ENCODE measurements at regions not wholly inside any gene's neighbourhood (a gene's known extent, or its start where the extent isn't known, plus 50 kb on each side); places are given as distances from the start of the nearest gene placed in this dataset.

DNA sequence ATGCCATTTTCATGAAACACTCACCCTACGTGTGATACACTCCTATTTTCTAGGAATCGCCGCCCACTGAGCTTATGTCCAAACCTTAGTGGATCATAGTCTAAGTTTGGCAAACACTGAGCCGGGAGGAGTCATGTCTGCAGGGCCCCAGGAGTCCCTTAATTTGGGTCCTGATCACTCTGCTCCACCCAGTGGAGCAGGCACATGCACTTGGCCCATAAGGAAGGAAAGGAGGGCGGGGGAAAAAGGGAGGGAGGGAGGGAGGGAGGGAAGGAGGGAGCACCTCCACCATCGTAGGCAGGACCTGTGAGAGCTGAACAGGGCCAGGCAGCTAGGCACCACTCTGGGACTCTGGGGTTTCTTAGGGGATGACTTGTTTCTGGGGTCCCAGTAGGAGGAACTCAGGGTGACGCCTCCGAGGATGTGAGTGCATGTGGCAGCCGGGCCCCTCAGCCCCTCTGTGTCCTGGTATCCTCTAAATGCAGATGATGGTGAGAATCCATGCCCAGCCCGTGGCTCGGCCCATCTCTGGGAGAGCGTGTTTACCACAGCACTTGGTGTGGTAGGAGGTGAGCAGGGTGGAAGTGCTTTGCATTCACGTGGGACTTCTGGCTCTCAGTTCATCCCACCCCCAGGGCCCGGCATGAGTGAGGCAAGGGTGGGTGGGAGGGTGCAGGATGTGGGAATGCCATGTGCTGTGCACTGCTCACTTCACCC lies 109.4 kb downstream of the KLF13 start:
- Histone ChIP-seq H3K9me3 (ENCODE audit: insufficient read depth, low read depth, low read length) (no peaks in the 10 kb centered on the region), H3K9ac (ENCODE audit: low read length) (peak overlapping the region; percentile 74), H3K27me3 (ENCODE audit: insufficient read depth, low read length) (no peaks in the 10 kb centered on the region), H2AFZ (ENCODE audit: low read depth, low read length) (no peak overlapping the region), H4K20me1 (ENCODE audit: insufficient read depth, low read length) (no peaks in the 10 kb centered on the region), H3K4me3 (ENCODE audit: insufficient read depth, low read depth, low read length) (no peak overlapping the region), H3K4me1 (ENCODE audit: insufficient read depth, low read length) (peaks cover 27% of the 10 kb centered on the region), H3K4me2 (ENCODE audit: low read length) (peak overlapping the region; percentile 86), H3K27ac (ENCODE audit: low read depth, low read length) (peak overlapping the region; percentile 89), H3K79me2 (ENCODE audit: insufficient read depth, low read length) (no peaks in the 10 kb centered on the region), H3K36me3 (ENCODE audit: insufficient read depth, low read length) (no peaks in the 10 kb centered on the region)
- TF ChIP-seq, protein P1, sequence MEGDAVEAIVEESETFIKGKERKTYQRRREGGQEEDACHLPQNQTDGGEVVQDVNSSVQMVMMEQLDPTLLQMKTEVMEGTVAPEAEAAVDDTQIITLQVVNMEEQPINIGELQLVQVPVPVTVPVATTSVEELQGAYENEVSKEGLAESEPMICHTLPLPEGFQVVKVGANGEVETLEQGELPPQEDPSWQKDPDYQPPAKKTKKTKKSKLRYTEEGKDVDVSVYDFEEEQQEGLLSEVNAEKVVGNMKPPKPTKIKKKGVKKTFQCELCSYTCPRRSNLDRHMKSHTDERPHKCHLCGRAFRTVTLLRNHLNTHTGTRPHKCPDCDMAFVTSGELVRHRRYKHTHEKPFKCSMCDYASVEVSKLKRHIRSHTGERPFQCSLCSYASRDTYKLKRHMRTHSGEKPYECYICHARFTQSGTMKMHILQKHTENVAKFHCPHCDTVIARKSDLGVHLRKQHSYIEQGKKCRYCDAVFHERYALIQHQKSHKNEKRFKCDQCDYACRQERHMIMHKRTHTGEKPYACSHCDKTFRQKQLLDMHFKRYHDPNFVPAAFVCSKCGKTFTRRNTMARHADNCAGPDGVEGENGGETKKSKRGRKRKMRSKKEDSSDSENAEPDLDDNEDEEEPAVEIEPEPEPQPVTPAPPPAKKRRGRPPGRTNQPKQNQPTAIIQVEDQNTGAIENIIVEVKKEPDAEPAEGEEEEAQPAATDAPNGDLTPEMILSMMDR (IDR thresholded peaks at IDR 0.05; ENCODE audit: insufficient read depth, low read depth, low read length) = no peak
- no peak for TF ChIP-seq EZH2 (IDR thresholded peaks at IDR 0.05; ENCODE audit: insufficient read depth, low read length)
- FAIRE-seq = no peak
- Mint-ChIP-seq H3K27ac (ENCODE audit: unreplicated experiment) (peak overlapping the region; percentile 23), H3K4me3 (ENCODE audit: unreplicated experiment) (no peak overlapping the region), H3K4me1 (ENCODE audit: low read depth, unreplicated experiment) (peaks cover 14% of the 10 kb centered on the region), H3K27me3 (ENCODE audit: low read depth, unreplicated experiment) (peaks cover 27% of the 10 kb centered on the region), H3K36me3 (ENCODE audit: low read depth, unreplicated experiment) (no peaks in the 10 kb centered on the region), H3K9me3 (ENCODE audit: unreplicated experiment) (no peaks in the 10 kb centered on the region)
- DNase-seq (ENCODE audit: low read depth) = no peak

DNA sequence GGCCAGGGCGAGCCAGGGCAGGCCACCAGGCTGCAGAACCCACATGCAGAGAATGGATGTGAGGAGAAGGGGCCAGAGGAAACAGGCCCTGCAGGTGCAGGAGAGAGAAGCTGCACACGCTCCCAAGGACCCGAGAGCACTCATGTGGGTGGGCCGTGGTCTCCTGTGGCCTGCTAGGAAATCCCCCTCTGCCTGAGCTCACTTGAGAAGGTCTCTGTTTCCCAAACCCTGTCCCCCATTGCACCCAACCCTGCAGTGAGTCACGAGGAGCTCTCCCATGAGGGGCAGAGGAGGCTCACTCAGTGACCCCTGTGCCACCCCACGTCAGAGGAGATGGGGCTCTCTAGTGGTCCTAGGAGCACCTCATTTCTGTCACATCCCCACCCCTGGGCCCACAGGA lies 111.1 kb downstream of the KLF13 start:
- Mint-ChIP-seq H3K27ac (ENCODE audit: unreplicated experiment) (no peak overlapping the region), H3K27me3 (ENCODE audit: low read depth, unreplicated experiment) (peaks cover 20% of the 10 kb centered on the region), H3K4me3 (ENCODE audit: unreplicated experiment) (no peak overlapping the region), H3K9me3 (ENCODE audit: unreplicated experiment) (no peaks in the 10 kb centered on the region), H3K36me3 (ENCODE audit: low read depth, unreplicated experiment) (no peaks in the 10 kb centered on the region), H3K4me1 (ENCODE audit: low read depth, unreplicated experiment) (peaks cover 22% of the 10 kb centered on the region)
- FAIRE-seq (no peak), DNase-seq (ENCODE audit: low read depth) (no peak)
- Histone ChIP-seq H3K79me2 (ENCODE audit: insufficient read depth, low read length) (no peaks in the 10 kb centered on the region), H4K20me1 (ENCODE audit: insufficient read depth, low read length) (no peaks in the 10 kb centered on the region), H3K4me3 (ENCODE audit: insufficient read depth, low read depth, low read length) (no peak overlapping the region), H3K36me3 (ENCODE audit: insufficient read depth, low read length) (no peaks in the 10 kb centered on the region), H3K4me1 (ENCODE audit: insufficient read depth, low read length) (peaks cover 43% of the 10 kb centered on the region), H3K9me3 (ENCODE audit: insufficient read depth, low read depth, low read length) (no peaks in the 10 kb centered on the region), H2AFZ (ENCODE audit: low read depth, low read length) (no peak overlapping the region), H3K27ac (ENCODE audit: low read depth, low read length) (no peak overlapping the region), H3K4me2 (ENCODE audit: low read length) (no peak overlapping the region), H3K9ac (ENCODE audit: low read length) (no peak overlapping the region), H3K27me3 (ENCODE audit: insufficient read depth, low read length) (no peaks in the 10 kb centered on the region)
- TF ChIP-seq, protein P1 (IDR thresholded peaks at IDR 0.05; ENCODE audit: insufficient read depth, low read depth, low read length) = no peak
- TF ChIP-seq EZH2 (IDR thresholded peaks at IDR 0.05; ENCODE audit: insufficient read depth, low read length) = no peak

DNA sequence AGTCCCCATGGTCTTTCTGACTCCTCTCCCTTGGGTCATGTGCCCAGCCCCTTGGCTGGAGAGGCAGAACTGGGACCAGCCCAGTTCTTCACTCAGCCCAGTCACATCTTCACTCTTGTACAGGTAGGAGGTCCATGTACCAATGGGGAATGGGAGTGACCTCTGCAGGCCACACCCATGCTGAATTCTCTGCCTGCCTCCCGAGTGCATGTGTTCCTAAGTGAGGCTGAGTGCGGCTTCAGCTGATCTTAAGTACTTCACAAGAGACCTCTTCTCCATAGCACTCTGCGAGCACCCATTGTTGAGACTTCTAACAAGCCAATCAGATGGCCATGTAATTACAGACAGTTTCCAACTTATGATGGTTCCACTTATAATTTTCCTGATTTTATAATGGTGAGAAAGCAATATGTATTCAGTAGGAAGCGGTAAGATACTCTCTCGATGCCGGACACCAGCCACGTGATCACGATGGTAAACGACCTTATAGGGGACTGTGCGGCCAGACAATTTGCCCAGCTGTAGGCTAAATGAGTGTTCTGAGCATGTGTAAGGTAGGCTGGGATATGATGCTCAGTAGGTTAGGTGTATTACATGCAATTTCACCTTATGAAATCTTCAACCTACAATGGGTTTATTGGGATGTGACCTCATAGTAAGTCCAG lies 112.1 kb downstream of the KLF13 start:
- H4K20me1 ChIP-seq (ENCODE audit: insufficient read depth, low read length) = no peaks in the 10 kb centered on the region
- no peak for FAIRE-seq
- no peaks in the 10 kb centered on the region for H3K27me3 ChIP-seq (ENCODE audit: insufficient read depth, low read length)
- peaks cover 28% of the 10 kb centered on the region for H3K4me1 Mint-ChIP-seq (ENCODE audit: low read depth, unreplicated experiment)
- H3K9me3 Mint-ChIP-seq (ENCODE audit: unreplicated experiment) = no peaks in the 10 kb centered on the region
- H3K9me3 ChIP-seq (ENCODE audit: insufficient read depth, low read depth, low read length) = no peaks in the 10 kb centered on the region
- H3K4me3 ChIP-seq (ENCODE audit: insufficient read depth, low read depth, low read length) = no peak overlapping the region
- H3K4me2 ChIP-seq (ENCODE audit: low read length) = no peak overlapping the region
- H3K4me3 Mint-ChIP-seq (ENCODE audit: unreplicated experiment) = no peak overlapping the region
- no peak overlapping the region for H3K27ac ChIP-seq (ENCODE audit: low read depth, low read length)
- H3K36me3 ChIP-seq (ENCODE audit: insufficient read depth, low read length) = no peaks in the 10 kb centered on the region
- H3K9ac ChIP-seq (ENCODE audit: low read length) = no peak overlapping the region
- no peak overlapping the region for H3K27ac Mint-ChIP-seq (ENCODE audit: unreplicated experiment)
- peaks cover 49% of the 10 kb centered on the region for H3K4me1 ChIP-seq (ENCODE audit: insufficient read depth, low read length)
- TF ChIP-seq, protein P1 (IDR thresholded peaks at IDR 0.05; ENCODE audit: insufficient read depth, low read depth, low read length) = no peak
- no peak for TF ChIP-seq EZH2 (IDR thresholded peaks at IDR 0.05; ENCODE audit: insufficient read depth, low read length)
- no peak for DNase-seq (ENCODE audit: low read depth)
- H3K36me3 Mint-ChIP-seq (ENCODE audit: low read depth, unreplicated experiment) = no peaks in the 10 kb centered on the region
- H3K79me2 ChIP-seq (ENCODE audit: insufficient read depth, low read length) = no peaks in the 10 kb centered on the region
- H3K27me3 Mint-ChIP-seq (ENCODE audit: low read depth, unreplicated experiment) = peaks cover 15% of the 10 kb centered on the region
- no peak overlapping the region for H2AFZ ChIP-seq (ENCODE audit: low read depth, low read length)
